K562 (cell line): ENCODE measurements at regions not wholly inside any gene's neighbourhood (a gene's known extent, or its start where the extent isn't known, plus 50 kb on each side); places are given as distances from the start of the nearest gene placed in this dataset.
A peak's percentile ranks its signal among the peaks of the same experiment; 100 is the strongest.

Source experiments
- ATAC-seq: fragments of 200-7000 bp; cut with Tn5 transposase; 3 replicates; pipeline ENCODE4 v1.9.1; 2020; ENCODE audit warnings: moderate library complexity
- BruUV-seq: library from RNA; stranded (reverse); fragments of 400-500 nt; replicated peaks from 2 replicates; lab custom pipeline; 2021; lab: Mats Ljungman, UMichigan
- CTCF ChIA-PET: fragments of 300-600 bp; formaldehyde crosslinking; extraction: SDS; loops from one replicate; lab custom pipeline; 2021; ENCODE audit warnings: low intra/inter-chr PET ratio; lab: Yijun Ruan, JAX
- POLR2A ChIA-PET: fragments of 300-600, 350-650 bp; sonication (Branson Sonifier 250); formaldehyde crosslinking; extraction: SDS; loops from one replicate; lab custom pipeline; 2021; ENCODE audit warnings: antibody characterized with exemption, inconsistent platforms; lab: Yijun Ruan, JAX
- DNase-seq, 4 experiments: peaks; one replicate each; pipeline versions ENCODE4 v3.0.0 to v3.0.0-alpha.2; 2011 to 2018; ENCODE audit warnings: low spot score in 3 of 4, mixed read lengths in 3 of 4; ENCODE audit errors: extremely low read depth in 1 of 4
- FAIRE-seq: peaks from 2 replicates; lab custom pipeline; 2011; peaks lifted over from hg19 to GRCh38; lab: Jason Lieb, UNC
- H2AFZ ChIP-seq: 2 replicates; pipeline ENCODE4 v1.6.0; 2011; ENCODE audit warnings: low read depth, low read length, control low read depth, inconsistent platforms
- H3K27ac ChIP-seq: fragments of 200-600 bp; 3 replicates; pipeline ENCODE4 v1.8.0; 2011; ENCODE audit warnings: low read depth, mild to moderate bottlenecking, control low read depth, inconsistent platforms, low read length, moderate library complexity, mixed read lengths; ENCODE audit errors: extremely low read depth
- H3K27me3 ChIP-seq, 2 experiments: fragments of 300-600 bp in 1 of 2; 2 replicates in 1 of 2; 3 replicates in 1 of 2; pipeline versions ENCODE4 v1.6.0 to v1.8.0; 2011; ENCODE audit warnings: inconsistent platforms in 2 of 2, low read length in 2 of 2, mild to moderate bottlenecking in 1 of 2, mixed read lengths in 1 of 2, moderate library complexity in 1 of 2; ENCODE audit not compliant: control insufficient read depth in 2 of 2, insufficient read depth in 2 of 2
- H3K36me3 ChIP-seq: fragments of 300-600 bp; 3 replicates; pipeline ENCODE4 v1.8.0; 2011; ENCODE audit warnings: mild to moderate bottlenecking, low read length, inconsistent platforms; ENCODE audit not compliant: control insufficient read depth, insufficient read depth
- H3K4me1 ChIP-seq, 2 experiments: fragments of 200-600 bp in 1 of 2; replicated peaks in 1 of 2; 2 replicates in 1 of 2; 3 replicates in 1 of 2; pipeline versions ENCODE4 v1.5.1 to v1.8.0; 2011; ENCODE audit warnings: inconsistent platforms in 2 of 2, low read length in 2 of 2, mild to moderate bottlenecking in 1 of 2, mixed read lengths in 1 of 2, moderate library complexity in 1 of 2; ENCODE audit not compliant: control insufficient read depth in 2 of 2, insufficient read depth in 2 of 2
- H3K4me2 ChIP-seq: 2 replicates; pipeline ENCODE4 v1.6.1; 2011; ENCODE audit warnings: low read length, control low read depth, inconsistent platforms, mixed read lengths; ENCODE audit not compliant: insufficient read depth
- H3K4me3 ChIP-seq: fragments of 200-600 bp; sonication (generic), shearing (Covaris generic); 2 replicates; pipeline ENCODE4 v1.5.1; 2016; ENCODE audit warnings: control low read depth, inconsistent platforms
- H3K79me2 ChIP-seq: fragments of 200-600 bp; 3 replicates; pipeline ENCODE4 v1.8.0; 2011; ENCODE audit warnings: low read length, inconsistent platforms; ENCODE audit not compliant: control insufficient read depth, insufficient read depth
- H3K9ac ChIP-seq, 2 experiments: 2 replicates each; pipeline versions ENCODE4 v1.6.0 to v1.6.1; 2011; ENCODE audit warnings: low read depth in 2 of 2, low read length in 2 of 2, control low read depth in 1 of 2, inconsistent platforms in 1 of 2, mild to moderate bottlenecking in 1 of 2, mixed read lengths in 1 of 2; ENCODE audit not compliant: insufficient read depth in 1 of 2
- H3K9me1 ChIP-seq: one replicate; pipeline ENCODE4 v1.6.0; 2011; ENCODE audit warnings: inconsistent platforms, mild to moderate bottlenecking, low read length, moderate library complexity; ENCODE audit not compliant: control insufficient read depth, insufficient read depth
- H3K9me3 ChIP-seq: replicated peaks from 2 replicates; pipeline ENCODE4 v1.5.1; 2011; ENCODE audit warnings: low read depth, low read length, inconsistent platforms; ENCODE audit not compliant: control insufficient read depth, insufficient read depth
- H4K20me1 ChIP-seq: replicated peaks from 2 replicates; pipeline ENCODE4 v1.6.1; 2011; ENCODE audit warnings: low read length, inconsistent platforms, mixed read lengths; ENCODE audit not compliant: control insufficient read depth, insufficient read depth
- BDP1 ChIP-seq: IDR thresholded peaks from 3 replicates; pipeline ENCODE4 v1.6.1; 2011; ENCODE audit not compliant: insufficient read length, insufficient read depth
- ESRRB ChIP-seq: fragments of 250-450 bp; sonication (Bioruptor Pico); IDR thresholded peaks from 2 replicates; pipeline ENCODE4 v1.5.0; 2020; ENCODE audit warnings: mild to moderate bottlenecking, moderate library complexity, borderline replicate concordance
- HDAC8 ChIP-seq: fragments of 450-650 bp; IDR thresholded peaks from 2 replicates; pipeline ENCODE4 v1.6.1; 2016; ENCODE audit warnings: mild to moderate bottlenecking, missing genetic modification characterization, moderate library complexity, missing compliant biosample characterization
- HMG20B ChIP-seq: fragments of 250-450 bp; sonication (Bioruptor Pico); IDR thresholded peaks from 2 replicates; pipeline ENCODE4 v1.5.0; 2021; ENCODE audit warnings: mild to moderate bottlenecking
- LARP7 ChIP-seq: fragments of 450-650 bp; IDR thresholded peaks from 2 replicates; pipeline ENCODE4 v1.6.1; 2016
- NR2C2 ChIP-seq, 2 experiments: fragments of 200-800 bp in 1 of 2; sonication (Bioruptor generic) in 1 of 2; sonication (generic) in 1 of 2; formaldehyde crosslinking in 1 of 2; IDR thresholded peaks; 2 replicates each; pipeline versions ENCODE4 v1.6.1 to v1.8.0; 2016 to 2022; ENCODE audit warnings: mild to moderate bottlenecking in 1 of 2, missing compliant biosample characterization in 1 of 2, missing genetic modification characterization in 1 of 2, missing genetic modification reagents in 1 of 2
- POLR2B ChIP-seq: fragments of 450-650 bp; IDR thresholded peaks from 2 replicates; pipeline ENCODE4 v1.6.1; 2018; ENCODE audit warnings: low read depth; ENCODE audit not compliant: partially characterized antibody
- TAF15 ChIP-seq: fragments of 200-400 bp; formaldehyde crosslinking; IDR thresholded peaks from 2 replicates; pipeline ENCODE4 v1.6.1; 2017; ENCODE audit warnings: mild to moderate bottlenecking, low read depth, low read length, moderate library complexity
- TCF7L2 ChIP-seq: fragments of 150-350 bp; IDR thresholded peaks from 2 replicates; pipeline ENCODE4 v1.6.1; 2016; ENCODE audit warnings: low read depth, mild to moderate bottlenecking, low read length, moderate library complexity
- TEAD2 ChIP-seq: fragments of 450-650 bp; IDR thresholded peaks from 2 replicates; pipeline ENCODE4 v1.6.1; 2016; ENCODE audit warnings: missing genetic modification characterization, control low read depth, missing compliant biosample characterization
- ZNF133 ChIP-seq: fragments of 250-450 bp; sonication (Bioruptor Pico); IDR thresholded peaks from 2 replicates; pipeline ENCODE4 v1.4.0; 2020; ENCODE audit warnings: mild to moderate bottlenecking
- ZNF79 ChIP-seq: fragments of 250-450 bp; sonication (Bioruptor Pico); IDR thresholded peaks from 2 replicates; pipeline ENCODE4 v1.4.0; 2020; ENCODE audit warnings: low read depth, mild to moderate bottlenecking, moderate library complexity
- WGBS: fragments of 100-300 bp; shearing (Covaris generic); methylation state at CpG from one replicate; pipeline ENCODE4 v1.1.6; 2016; ENCODE audit warnings: low coverage, mixed read lengths; ENCODE audit not compliant: insufficient coverage; ENCODE audit errors: missing lambda C conversion rate; 5-methylcytosine and 5-hydroxymethylcytosine counted together
- in situ Hi-C: fragments of 300-500 bp; cut with MboI; formaldehyde crosslinking; loops from 4 replicates; pipeline ENCODE4 v1.15.0; 2018; ENCODE audit warnings: inconsistent platforms, mixed read lengths
- intact Hi-C: fragments of 100-400 bp; cut with micrococcal nuclease; formaldehyde crosslinking; loops from 2 replicates; pipeline ENCODE4 v1.14.2; 2022
- TF ChIP-seq, protein P1 (sequence below): sonication (generic); formaldehyde crosslinking; IDR thresholded peaks from 2 replicates; pipeline ENCODE4 v1.8.0; 2022; ENCODE audit warnings: mild to moderate bottlenecking, missing genetic modification reagents, borderline replicate concordance
- TF ChIP-seq, protein P2 (sequence below): fragments of 250-450 bp; sonication (Bioruptor Pico); IDR thresholded peaks from 2 replicates; pipeline ENCODE4 v1.5.0; 2021; ENCODE audit warnings: mild to moderate bottlenecking, moderate library complexity
- TF ChIP-seq, protein P3 (sequence below): sonication (generic); formaldehyde crosslinking; IDR thresholded peaks from 2 replicates; pipeline ENCODE4 v1.8.0; 2022; ENCODE audit warnings: mild to moderate bottlenecking, low read depth, missing genetic modification reagents

DNA sequence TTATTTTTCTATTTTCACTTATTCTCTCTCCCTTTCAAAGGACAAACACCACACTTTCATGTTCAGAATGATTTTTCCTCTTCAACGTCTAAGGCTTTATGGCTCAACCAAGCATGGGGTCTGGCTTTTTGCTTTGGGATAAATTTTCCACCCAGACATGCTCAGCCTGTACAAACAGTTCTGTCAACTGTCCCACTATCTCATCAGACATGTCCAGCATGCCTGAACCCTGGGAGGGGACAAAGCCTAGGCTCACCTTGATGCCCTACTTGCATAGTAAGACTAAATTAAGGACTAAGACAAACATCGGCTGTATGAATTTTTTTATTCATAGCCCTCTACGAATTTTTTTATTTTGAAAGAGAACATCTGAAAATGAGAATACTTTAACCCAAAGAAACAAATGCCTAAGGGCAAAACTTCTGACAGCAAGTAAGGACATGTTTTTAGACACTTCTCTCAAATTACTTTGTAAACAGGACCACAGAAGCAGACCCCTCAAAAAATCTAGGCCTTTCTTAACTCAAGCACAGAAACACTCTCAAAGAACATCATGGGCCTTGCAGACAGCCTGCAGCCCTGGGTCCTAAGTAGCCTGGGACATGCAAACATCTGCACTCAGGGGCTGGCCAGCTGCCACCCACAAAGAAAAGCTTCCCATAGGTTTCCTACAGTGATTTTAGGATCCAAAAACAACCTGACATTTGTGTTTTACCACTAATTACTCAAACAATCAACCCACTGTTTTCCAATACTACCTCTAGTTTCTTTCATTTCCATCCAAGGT is 72.3 kb upstream of the PALMD start:
- Histone ChIP-seq H3K4me3 (no peak overlapping the region), H3K27ac (no peak overlapping the region), H3K4me1 (peaks cover 4 to 6% of the 10 kb centered on the region in 2 experiments; a peak in 3 of 5 replicates), H3K79me2 (no peaks in the 10 kb centered on the region), H3K9me3 (no peaks in the 10 kb centered on the region), H4K20me1 (no peaks in the 10 kb centered on the region), H3K27me3 (no peaks in the 10 kb centered on the region), H3K9ac (no peak overlapping the region), H3K4me2 (no peak overlapping the region), H3K36me3 (no peaks in the 10 kb centered on the region), H2AFZ (peak overlapping the region; percentile 67), H3K9me1 (no peaks in the 10 kb centered on the region)
- in situ Hi-C loops (no loop called here), intact Hi-C loops (no loop called here)
- DNase-seq (no peak), ATAC-seq (peak; percentile 68), FAIRE-seq (no peak)
- ChIA-PET POLR2A (no interaction called here), CTCF (no interaction called here)
- 30% methylated on average over 3 of the region's 3 CpGs for WGBS
- no TSS peak for BruUV-seq
- TF ChIP-seq BDP1 (no peak), ESRRB (CRISPR knock-in tag) (no peak), ZNF79 (no peak), HDAC8 (tag) (no peak), HMG20B (CRISPR knock-in tag) (no peak), ZNF133 (CRISPR knock-in tag) (no peak), TEAD2 (tag) (no peak), TCF7L2 (no peak), POLR2B (no peak), TAF15 (no peak), LARP7 (no peak), NR2C2 (CRISPR knock-in tag; IDR thresholded peaks at IDR 0.05) (no peak), NR2C2 (tag; IDR thresholded peaks at IDR 0.05) (no peak)
- TF ChIP-seq, protein P1, sequence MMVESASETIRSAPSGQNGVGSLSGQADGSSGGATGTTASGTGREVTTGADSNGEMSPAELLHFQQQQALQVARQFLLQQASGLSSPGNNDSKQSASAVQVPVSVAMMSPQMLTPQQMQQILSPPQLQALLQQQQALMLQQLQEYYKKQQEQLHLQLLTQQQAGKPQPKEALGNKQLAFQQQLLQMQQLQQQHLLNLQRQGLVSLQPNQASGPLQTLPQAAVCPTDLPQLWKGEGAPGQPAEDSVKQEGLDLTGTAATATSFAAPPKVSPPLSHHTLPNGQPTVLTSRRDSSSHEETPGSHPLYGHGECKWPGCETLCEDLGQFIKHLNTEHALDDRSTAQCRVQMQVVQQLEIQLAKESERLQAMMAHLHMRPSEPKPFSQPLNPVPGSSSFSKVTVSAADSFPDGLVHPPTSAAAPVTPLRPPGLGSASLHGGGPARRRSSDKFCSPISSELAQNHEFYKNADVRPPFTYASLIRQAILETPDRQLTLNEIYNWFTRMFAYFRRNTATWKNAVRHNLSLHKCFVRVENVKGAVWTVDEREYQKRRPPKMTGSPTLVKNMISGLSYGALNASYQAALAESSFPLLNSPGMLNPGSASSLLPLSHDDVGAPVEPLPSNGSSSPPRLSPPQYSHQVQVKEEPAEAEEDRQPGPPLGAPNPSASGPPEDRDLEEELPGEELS = no peak
- TF ChIP-seq, protein P2, sequence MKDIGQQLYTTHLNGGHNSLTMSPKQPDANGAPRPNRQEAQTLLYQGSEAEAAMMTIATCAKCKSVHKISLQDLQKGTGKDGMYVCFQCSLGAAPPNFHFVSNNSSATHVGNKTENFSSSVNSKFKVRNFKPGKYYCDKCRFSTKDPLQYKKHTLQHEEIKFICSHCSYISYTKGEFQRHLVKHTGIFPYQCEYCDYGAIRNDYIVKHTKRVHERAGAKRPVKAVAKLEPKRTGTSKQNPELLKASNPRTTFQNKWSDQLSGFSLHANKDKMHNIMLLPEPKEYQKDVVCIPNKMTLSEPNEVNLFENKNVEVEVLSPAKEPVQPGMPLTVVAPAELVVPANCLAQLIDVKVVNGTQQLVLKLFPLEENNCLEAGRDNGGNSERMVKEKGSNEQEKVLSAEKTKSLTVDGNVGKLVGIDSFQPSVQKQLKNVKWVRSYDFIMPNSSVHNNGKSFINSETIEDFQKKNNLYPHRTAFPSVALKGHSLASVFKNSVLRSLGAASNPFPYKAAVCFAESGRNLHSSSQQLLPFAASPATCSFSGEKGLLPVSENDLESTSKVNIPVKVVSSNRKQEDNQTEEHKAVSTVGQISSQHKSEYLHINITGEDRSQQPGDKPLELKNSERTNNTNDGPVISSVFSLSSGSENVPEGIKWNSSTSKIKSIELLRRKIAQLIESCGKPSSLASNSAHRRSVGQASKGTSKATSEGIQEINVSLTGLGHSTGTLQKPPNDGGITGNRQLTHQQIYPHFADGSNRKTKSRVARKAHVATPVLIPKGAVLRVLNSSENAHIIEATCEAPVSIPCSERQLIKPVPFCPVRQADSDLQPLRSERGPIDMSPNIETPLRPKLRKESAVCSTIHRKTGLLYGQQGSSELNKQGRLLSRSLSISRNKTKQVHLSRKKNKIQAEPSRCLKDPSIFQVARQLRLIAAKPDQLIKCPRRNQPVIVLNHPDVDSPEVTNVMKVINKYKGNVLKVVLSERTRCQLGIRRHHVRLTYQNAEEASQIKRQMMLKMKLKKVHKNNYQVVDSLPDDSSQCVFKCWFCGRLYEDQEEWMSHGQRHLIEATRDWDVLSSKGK = no peak
- TF ChIP-seq, protein P3, sequence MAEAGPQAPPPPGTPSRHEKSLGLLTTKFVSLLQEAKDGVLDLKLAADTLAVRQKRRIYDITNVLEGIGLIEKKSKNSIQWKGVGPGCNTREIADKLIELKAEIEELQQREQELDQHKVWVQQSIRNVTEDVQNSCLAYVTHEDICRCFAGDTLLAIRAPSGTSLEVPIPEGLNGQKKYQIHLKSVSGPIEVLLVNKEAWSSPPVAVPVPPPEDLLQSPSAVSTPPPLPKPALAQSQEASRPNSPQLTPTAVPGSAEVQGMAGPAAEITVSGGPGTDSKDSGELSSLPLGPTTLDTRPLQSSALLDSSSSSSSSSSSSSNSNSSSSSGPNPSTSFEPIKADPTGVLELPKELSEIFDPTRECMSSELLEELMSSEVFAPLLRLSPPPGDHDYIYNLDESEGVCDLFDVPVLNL (CRISPR knock-in tag) = no peak
